GM21390 (cell line): ENCODE measurements at regions not wholly inside any gene's neighbourhood (a gene's known extent, or its start where the extent isn't known, plus 50 kb on each side); places are given as distances from the start of the nearest gene placed in this dataset.
"Not testable (repeated sequence)": the region's sequence is repeated elsewhere in the genome, so short reads cannot be mapped to it uniquely, and the experiment has no call there.

Experiments used
- ATAC-seq: cut with Tn5 transposase; IDR thresholded peaks from one replicate; pipeline ENCODE4 v1.9.1; 2021; ENCODE audit not compliant: unreplicated experiment

- no peak for ATAC-seq
Observed at GRCh38 chr6:55052846-55053245, 121.5 kb upstream of the HCRTR2 start.

- ATAC-seq, result no peak
Observed at GRCh38 chr6:55058682-55059081, 115.6 kb upstream of the HCRTR2 start.

GRCh38 chr6:55064711-55065420 lies 109.4 kb upstream of the HCRTR2 start:
- no peak for ATAC-seq

- ATAC-seq, result no peak
Observed at GRCh38 chr6:55069132-55069781, 105.1 kb upstream of the HCRTR2 start.

GRCh38 chr6:55082021-55082420 lies 92.3 kb upstream of the HCRTR2 start:
- ATAC-seq, result no peak

- ATAC-seq, result not testable (repeated sequence)
Observed at GRCh38 chr6:55088011-55088410, 86.3 kb upstream of the HCRTR2 start.

GRCh38 chr6:55088902-55089301 lies 85.4 kb upstream of the HCRTR2 start:
- ATAC-seq, result no peak

GRCh38 chr6:55089325-55089724 lies 85.0 kb upstream of the HCRTR2 start:
- ATAC-seq, result no peak

- no peak for ATAC-seq
Observed at GRCh38 chr6:55100686-55101085, 73.6 kb upstream of the HCRTR2 start.

GRCh38 chr6:55101157-55101556 lies 73.2 kb upstream of the HCRTR2 start:
- no peak for ATAC-seq

GRCh38 chr6:55108134-55109130 lies 65.9 kb upstream of the HCRTR2 start:
- no peak for ATAC-seq

GRCh38 chr6:55117267-55117666 lies 57.0 kb upstream of the HCRTR2 start:
- ATAC-seq, result no peak

- ATAC-seq, result not testable (repeated sequence)
Observed at GRCh38 chr6:55124241-55124640, 50.1 kb upstream of the HCRTR2 start.
